H9 (cell line): ENCODE measurements at regions not wholly inside any gene's neighbourhood (a gene's known extent, or its start where the extent isn't known, plus 50 kb on each side); places are given as distances from the start of the nearest gene placed in this dataset.

ENCODE experiments used
- DNase-seq: peaks from one replicate; pipeline ENCODE4 v3.0.0-alpha.2; 2017
- H2AFZ ChIP-seq: one replicate; pipeline ENCODE4 v1.6.1; 2013; ENCODE audit warnings: mild to moderate bottlenecking, low read length, control low read depth, moderate library complexity
- H2AK5ac ChIP-seq: 2 replicates; pipeline ENCODE4 v1.6.1; 2013; ENCODE audit warnings: low read length, control low read depth, mixed read lengths; ENCODE audit not compliant: insufficient read length
- H2BK120ac ChIP-seq: one replicate; pipeline ENCODE4 v1.6.1; 2013; ENCODE audit warnings: low read depth, mild to moderate bottlenecking, low read length, control low read depth, inconsistent platforms; ENCODE audit not compliant: poor library complexity, severe bottlenecking
- H2BK12ac ChIP-seq: 2 replicates; pipeline ENCODE4 v1.6.1; 2013; ENCODE audit warnings: low read length, control low read depth, mixed read lengths, low read depth; ENCODE audit not compliant: insufficient read length
- H2BK15ac ChIP-seq: 2 replicates; pipeline ENCODE4 v1.6.1; 2013; ENCODE audit warnings: low read depth, low read length, control low read depth
- H2BK20ac ChIP-seq: one replicate; pipeline ENCODE4 v1.6.1; 2013; ENCODE audit warnings: low read depth, mild to moderate bottlenecking, low read length, control low read depth, inconsistent platforms; ENCODE audit not compliant: poor library complexity, severe bottlenecking
- H2BK5ac ChIP-seq: 2 replicates; pipeline ENCODE4 v1.6.1; 2013; ENCODE audit warnings: low read length, control low read depth, mixed read lengths; ENCODE audit not compliant: insufficient read length
- H3K14ac ChIP-seq: 2 replicates; pipeline ENCODE4 v1.6.1; 2013; ENCODE audit warnings: low read length, control low read depth; ENCODE audit not compliant: insufficient read depth
- H3K18ac ChIP-seq: 2 replicates; pipeline ENCODE4 v1.6.1; 2013; ENCODE audit warnings: low read depth, mild to moderate bottlenecking, mixed read lengths, low read length, control low read depth; ENCODE audit not compliant: insufficient read length
- H3K23ac ChIP-seq: 2 replicates; pipeline ENCODE4 v1.6.1; 2013; ENCODE audit warnings: low read length, control low read depth, mixed read lengths, low read depth; ENCODE audit not compliant: insufficient read length
- H3K23me2 ChIP-seq: 2 replicates; pipeline ENCODE4 v1.6.1; 2013; ENCODE audit warnings: low read depth, mild to moderate bottlenecking, mixed read lengths, low read length, control low read depth; ENCODE audit not compliant: insufficient read length, poor library complexity, severe bottlenecking
- H3K27ac ChIP-seq: 2 replicates; pipeline ENCODE4 v1.5.1; 2013; ENCODE audit warnings: low read length, control low read depth, mixed read lengths, low read depth; ENCODE audit not compliant: insufficient read length
- H3K27me3 ChIP-seq: 2 replicates; pipeline ENCODE4 v1.6.1; 2013; ENCODE audit warnings: low read length, control low read depth, inconsistent platforms; ENCODE audit not compliant: insufficient read depth
- H3K4ac ChIP-seq: 2 replicates; pipeline ENCODE4 v1.6.1; 2013; ENCODE audit warnings: low read depth, mild to moderate bottlenecking, control low read depth, inconsistent platforms, low read length, moderate library complexity
- H3K4me1 ChIP-seq: 2 replicates; pipeline ENCODE4 v1.6.1; 2013; ENCODE audit warnings: low read length, control low read depth, inconsistent platforms; ENCODE audit not compliant: insufficient read depth
- H3K4me2 ChIP-seq: 2 replicates; pipeline ENCODE4 v1.6.1; 2013; ENCODE audit warnings: low read length, control low read depth, mixed read lengths; ENCODE audit not compliant: insufficient read length, insufficient read depth
- H3K56ac ChIP-seq: 2 replicates; pipeline ENCODE4 v1.6.1; 2013; ENCODE audit warnings: low read depth, mild to moderate bottlenecking, mixed read lengths, low read length, control low read depth; ENCODE audit not compliant: insufficient read length
- H3K79me1 ChIP-seq: 2 replicates; pipeline ENCODE4 v1.6.1; 2013; ENCODE audit warnings: low read depth, mild to moderate bottlenecking, moderate library complexity, low read length, control low read depth, inconsistent platforms; ENCODE audit not compliant: insufficient read depth, poor library complexity, severe bottlenecking
- H3K79me2 ChIP-seq: 2 replicates; pipeline ENCODE4 v1.6.1; 2013; ENCODE audit warnings: low read length, control low read depth, inconsistent platforms; ENCODE audit not compliant: insufficient read depth
- H3K9ac ChIP-seq: 2 replicates; pipeline ENCODE4 v1.6.1; 2013; ENCODE audit warnings: low read length, control low read depth, mixed read lengths; ENCODE audit not compliant: insufficient read length; ENCODE audit errors: extremely low read depth
- H3K9me3 ChIP-seq: one replicate; pipeline ENCODE4 v1.6.1; 2013; ENCODE audit warnings: low read depth, low read length, inconsistent platforms; ENCODE audit not compliant: control insufficient read depth
- H3T11ph ChIP-seq: one replicate; pipeline ENCODE4 v1.6.1; 2013; ENCODE audit warnings: mild to moderate bottlenecking, low read length, control low read depth, inconsistent platforms
- H4K20me1 ChIP-seq: one replicate; pipeline ENCODE4 v1.6.1; 2013; ENCODE audit not compliant: control insufficient read depth, insufficient read length, insufficient read depth
- H4K5ac ChIP-seq: 2 replicates; pipeline ENCODE4 v1.6.1; 2013; ENCODE audit warnings: low read depth, mild to moderate bottlenecking, mixed read lengths, low read length, control low read depth; ENCODE audit not compliant: insufficient read length
- H4K8ac ChIP-seq: replicated peaks from 2 replicates; pipeline ENCODE4 v1.6.1; 2013; ENCODE audit warnings: low read length, control low read depth, mixed read lengths, low read depth; ENCODE audit not compliant: insufficient read length
- H4K91ac ChIP-seq: 2 replicates; pipeline ENCODE4 v1.6.1; 2013; ENCODE audit warnings: low read depth, mild to moderate bottlenecking, moderate library complexity, mixed read lengths, low read length, control low read depth; ENCODE audit not compliant: insufficient read length
- H3K27ac Mint-ChIP-seq, 3 experiments: 2 replicates in 2 of 3; 3 replicates in 1 of 3; pipeline ENCODE4 v1.8.0; 2020 to 2021; ENCODE audit warnings: mixed read lengths in 3 of 3, mild to moderate bottlenecking in 1 of 3, moderate library complexity in 1 of 3
- H3K27me3 Mint-ChIP-seq: 2 replicates; pipeline ENCODE4 v1.8.0; 2021; ENCODE audit warnings: low read depth, mild to moderate bottlenecking, moderate library complexity, mixed read lengths
- H3K36me3 Mint-ChIP-seq, 3 experiments: 2 replicates in 2 of 3; 3 replicates in 1 of 3; pipeline ENCODE4 v1.8.0; 2020 to 2021; ENCODE audit warnings: low read depth in 3 of 3, mixed read lengths in 3 of 3; ENCODE audit not compliant: insufficient read depth in 1 of 3
- H3K4me1 Mint-ChIP-seq, 2 experiments: 2 replicates each; pipeline ENCODE4 v1.8.0; 2020; ENCODE audit warnings: mixed read lengths in 2 of 2
- H3K4me3 Mint-ChIP-seq, 2 experiments: 2 replicates in 1 of 2; 3 replicates in 1 of 2; pipeline ENCODE4 v1.8.0; 2020 to 2021; ENCODE audit warnings: mild to moderate bottlenecking in 2 of 2, mixed read lengths in 2 of 2, moderate library complexity in 1 of 2
- H3K9me3 Mint-ChIP-seq, 2 experiments: 2 replicates in 1 of 2; 3 replicates in 1 of 2; pipeline ENCODE4 v1.8.0; 2020; ENCODE audit warnings: mild to moderate bottlenecking in 2 of 2, mixed read lengths in 2 of 2, moderate library complexity in 1 of 2
- CTCF ChIP-seq: fragments of 200-600 bp; sonication (generic); conservative IDR thresholded peaks from 3 replicates; pipeline ENCODE4 v1.8.0; 2021; ENCODE audit warnings: antibody characterized with exemption, mild to moderate bottlenecking

DNA sequence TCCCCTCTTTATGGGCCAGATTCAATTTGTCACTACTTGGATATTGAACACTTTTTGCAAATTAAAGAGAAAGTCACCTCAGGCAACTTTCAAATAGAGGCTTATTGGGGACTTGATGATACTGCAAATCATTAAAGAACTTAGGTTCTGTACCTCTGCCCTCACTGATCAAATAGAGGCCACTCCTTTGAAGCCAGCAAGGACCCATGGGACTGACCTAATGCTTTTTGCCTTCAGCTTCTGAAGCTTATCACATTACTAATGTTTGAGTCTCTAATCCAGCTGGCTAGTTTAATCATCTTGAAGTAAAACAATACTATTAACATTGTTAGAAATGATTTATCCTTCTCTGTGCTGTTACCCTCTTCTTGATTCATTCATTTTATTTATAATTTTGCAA is 93.0 kb upstream of the ZNF800 start:
- no peaks in the 10 kb centered on the region for H3K4me1 ChIP-seq
- H3K23me2 ChIP-seq = no peaks in the 10 kb centered on the region
- no peak for DNase-seq
- no peak overlapping the region for H2BK20ac ChIP-seq
- H2BK15ac ChIP-seq = no peak overlapping the region
- no peak overlapping the region for H3K27ac ChIP-seq
- no peak overlapping the region for H3K14ac ChIP-seq
- Mint-ChIP-seq H3K27me3 (peaks cover 15% of the 10 kb centered on the region), H3K4me3 (no peak overlapping the region), H3K4me1 (no peaks in the 10 kb centered on the region), H3K27ac (no peak overlapping the region), H3K9me3 (peaks cover 0 to 4% of the 10 kb centered on the region in 2 experiments; a peak in 2 of 5 replicates), H3K36me3 (no peaks in the 10 kb centered on the region; a peak in 1 of 7 replicates)
- no peak overlapping the region for H3K56ac ChIP-seq
- no peaks in the 10 kb centered on the region for H3K27me3 ChIP-seq
- no peak overlapping the region for H2BK120ac ChIP-seq
- no peak overlapping the region for H2BK5ac ChIP-seq
- no peak overlapping the region for H3T11ph ChIP-seq
- no peak overlapping the region for H2BK12ac ChIP-seq
- H3K79me2 ChIP-seq = no peaks in the 10 kb centered on the region
- no peak for TF ChIP-seq CTCF
- H3K4me2 ChIP-seq = no peak overlapping the region
- no peaks in the 10 kb centered on the region for H4K20me1 ChIP-seq
- H3K9me3 ChIP-seq = no peaks in the 10 kb centered on the region
- no peak overlapping the region for H3K23ac ChIP-seq
- H3K9ac ChIP-seq = no peak overlapping the region
- no peak overlapping the region for H3K4ac ChIP-seq
- H3K18ac ChIP-seq = no peak overlapping the region
- H4K8ac ChIP-seq = no peak overlapping the region
- no peaks in the 10 kb centered on the region for H3K79me1 ChIP-seq
- no peak overlapping the region for H2AFZ ChIP-seq
- no peak overlapping the region for H4K91ac ChIP-seq
- H2AK5ac ChIP-seq = no peak overlapping the region
- H4K5ac ChIP-seq = no peak overlapping the region
